Fibroblast of lung (primary cell): ENCODE measurements at regions not wholly inside any gene's neighbourhood (a gene's known extent, or its start where the extent isn't known, plus 50 kb on each side); places are given as distances from the start of the nearest gene placed in this dataset.

ENCODE experiments used
- DNase-seq, 2 donors: peaks; one replicate each; pipeline versions ENCODE4 v3.0.0 to v3.0.0-alpha.2; 2010; ENCODE audit warnings: low read depth in 2 of 2
- H2AFZ ChIP-seq: 2 replicates; pipeline ENCODE4 v1.5.1; 2012; ENCODE audit warnings: low read length, control low read depth, inconsistent platforms
- H3K27ac ChIP-seq: 2 replicates; pipeline ENCODE4 v1.5.1; 2011; ENCODE audit warnings: low read length, control low read depth; ENCODE audit not compliant: insufficient read depth
- H3K27me3 ChIP-seq: 2 replicates; pipeline ENCODE4 v1.5.1; 2011; ENCODE audit warnings: mild to moderate bottlenecking, low read length; ENCODE audit not compliant: control insufficient read depth, insufficient read depth
- H3K36me3 ChIP-seq: 2 replicates; pipeline ENCODE4 v1.5.1; 2011; ENCODE audit warnings: low read length; ENCODE audit not compliant: control insufficient read depth, insufficient read depth
- H3K4me1 ChIP-seq: 2 replicates; pipeline ENCODE4 v1.5.1; 2011; ENCODE audit warnings: low read length; ENCODE audit not compliant: control insufficient read depth, insufficient read depth; ENCODE audit errors: extremely low read depth
- H3K4me2 ChIP-seq: 2 replicates; pipeline ENCODE4 v1.5.1; 2011; ENCODE audit warnings: low read length, control low read depth; ENCODE audit not compliant: insufficient read depth; ENCODE audit errors: extremely low read depth
- H3K4me3 ChIP-seq, 4 experiments: fragments of 200-600 bp in 1 of 4; sonication (generic) in 1 of 4; replicated peaks in 1 of 4; 2 replicates each; pipeline ENCODE4 v1.5.1; 2011 to 2016; ENCODE audit warnings: low read length in 4 of 4, low read depth in 3 of 4, mild to moderate bottlenecking in 3 of 4, control low read depth in 2 of 4, inconsistent platforms in 1 of 4, mixed read lengths in 1 of 4; ENCODE audit not compliant: insufficient read depth in 1 of 4; ENCODE audit errors: control extremely low read depth in 1 of 4
- H3K79me2 ChIP-seq: 2 replicates; pipeline ENCODE4 v1.5.1; 2012; ENCODE audit warnings: mild to moderate bottlenecking, low read length, inconsistent platforms; ENCODE audit not compliant: control insufficient read depth, insufficient read depth
- H3K9ac ChIP-seq: 2 replicates; pipeline ENCODE4 v1.5.1; 2011; ENCODE audit warnings: mild to moderate bottlenecking, low read length, control low read depth; ENCODE audit not compliant: insufficient read depth
- H3K9me3 ChIP-seq: 2 replicates; pipeline ENCODE4 v1.5.1; 2012; ENCODE audit warnings: low read depth, low read length; ENCODE audit not compliant: control insufficient read depth, insufficient read depth
- H4K20me1 ChIP-seq: 2 replicates; pipeline ENCODE4 v1.5.1; 2011; ENCODE audit warnings: low read length; ENCODE audit not compliant: control insufficient read depth, insufficient read depth; ENCODE audit errors: extremely low read depth
- EZH2 ChIP-seq: IDR thresholded peaks from 2 replicates; pipeline ENCODE4 v1.5.1; 2012; ENCODE audit warnings: low read length, control low read depth, mild to moderate bottlenecking; ENCODE audit errors: missing control alignments
- TF ChIP-seq, protein P1 (sequence below), 2 donors: IDR thresholded peaks in 1 of 2; conservative IDR thresholded peaks in 1 of 2; 1 replicate in 1 of 2; 2 replicates in 1 of 2; pipeline ENCODE4 v1.5.1; 2011 to 2012; ENCODE audit warnings: low read length in 2 of 2, control low read depth in 1 of 2, inconsistent platforms in 1 of 2, low read depth in 1 of 2, mild to moderate bottlenecking in 1 of 2

GRCh38 chr21:16794950-16795349, 717.9 kb upstream of the CXADR start:
- TF ChIP-seq, protein P1, sequence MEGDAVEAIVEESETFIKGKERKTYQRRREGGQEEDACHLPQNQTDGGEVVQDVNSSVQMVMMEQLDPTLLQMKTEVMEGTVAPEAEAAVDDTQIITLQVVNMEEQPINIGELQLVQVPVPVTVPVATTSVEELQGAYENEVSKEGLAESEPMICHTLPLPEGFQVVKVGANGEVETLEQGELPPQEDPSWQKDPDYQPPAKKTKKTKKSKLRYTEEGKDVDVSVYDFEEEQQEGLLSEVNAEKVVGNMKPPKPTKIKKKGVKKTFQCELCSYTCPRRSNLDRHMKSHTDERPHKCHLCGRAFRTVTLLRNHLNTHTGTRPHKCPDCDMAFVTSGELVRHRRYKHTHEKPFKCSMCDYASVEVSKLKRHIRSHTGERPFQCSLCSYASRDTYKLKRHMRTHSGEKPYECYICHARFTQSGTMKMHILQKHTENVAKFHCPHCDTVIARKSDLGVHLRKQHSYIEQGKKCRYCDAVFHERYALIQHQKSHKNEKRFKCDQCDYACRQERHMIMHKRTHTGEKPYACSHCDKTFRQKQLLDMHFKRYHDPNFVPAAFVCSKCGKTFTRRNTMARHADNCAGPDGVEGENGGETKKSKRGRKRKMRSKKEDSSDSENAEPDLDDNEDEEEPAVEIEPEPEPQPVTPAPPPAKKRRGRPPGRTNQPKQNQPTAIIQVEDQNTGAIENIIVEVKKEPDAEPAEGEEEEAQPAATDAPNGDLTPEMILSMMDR (conservative IDR thresholded peaks at IDR 0.05 in 1 of 2, IDR thresholded peaks at IDR 0.05 in 1 of 2; ENCODE audit: low read depth in 1 of 2, low read length in 2 of 2), result no peak
- TF ChIP-seq EZH2, result no peak
- H3K9me3 ChIP-seq, result no peaks in the 10 kb centered on the region
- H3K4me3 ChIP-seq, result no peak overlapping the region
- peak; percentile 86 to 97 for DNase-seq
- H3K27me3 ChIP-seq, result no peaks in the 10 kb centered on the region
- H2AFZ ChIP-seq, result no peak overlapping the region
- H4K20me1 ChIP-seq, result no peaks in the 10 kb centered on the region
- H3K79me2 ChIP-seq, result no peaks in the 10 kb centered on the region
- no peaks in the 10 kb centered on the region for H3K4me1 ChIP-seq
- no peak overlapping the region for H3K9ac ChIP-seq
- no peaks in the 10 kb centered on the region for H3K36me3 ChIP-seq
- no peak overlapping the region for H3K27ac ChIP-seq
- H3K4me2 ChIP-seq, result no peak overlapping the region

DNA sequence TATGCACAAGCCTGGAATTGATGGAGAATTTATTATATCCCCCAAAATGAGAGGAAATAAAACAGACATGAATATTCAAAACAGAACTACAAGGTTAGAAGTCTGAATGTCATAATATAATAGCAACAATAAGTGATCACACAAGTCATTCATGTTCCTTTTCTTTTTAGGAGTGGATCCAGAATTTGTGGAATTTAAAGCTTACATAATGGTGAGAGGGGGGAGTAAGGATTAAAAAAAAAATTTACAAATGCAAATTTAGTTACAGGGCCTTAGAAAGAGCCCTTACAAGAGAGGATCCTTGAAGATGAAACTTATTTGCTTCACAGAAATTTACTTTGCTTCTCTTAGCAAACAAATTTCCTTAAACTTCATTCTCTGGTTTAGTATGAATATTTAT, 716.1 kb upstream of the CXADR start:
- H3K79me2 ChIP-seq, result no peaks in the 10 kb centered on the region
- no peak overlapping the region for H3K4me3 ChIP-seq
- no peak overlapping the region for H3K9ac ChIP-seq
- DNase-seq, result no peak
- H3K36me3 ChIP-seq, result no peaks in the 10 kb centered on the region
- H3K9me3 ChIP-seq, result no peaks in the 10 kb centered on the region
- no peaks in the 10 kb centered on the region for H4K20me1 ChIP-seq
- no peak overlapping the region for H3K4me2 ChIP-seq
- no peak overlapping the region for H3K27ac ChIP-seq
- H3K27me3 ChIP-seq, result no peaks in the 10 kb centered on the region
- no peak overlapping the region for H2AFZ ChIP-seq
- no peaks in the 10 kb centered on the region for H3K4me1 ChIP-seq
- TF ChIP-seq EZH2, result no peak
- TF ChIP-seq, protein P1 (conservative IDR thresholded peaks at IDR 0.05 in 1 of 2, IDR thresholded peaks at IDR 0.05 in 1 of 2; ENCODE audit: low read depth in 1 of 2, low read length in 2 of 2), result no peak

GRCh38 chr21:16797540-16797939, 715.3 kb upstream of the CXADR start:
- Histone ChIP-seq H3K36me3 (no peaks in the 10 kb centered on the region), H3K4me3 (no peak overlapping the region), H3K79me2 (no peaks in the 10 kb centered on the region), H3K4me2 (no peak overlapping the region), H3K4me1 (no peaks in the 10 kb centered on the region), H2AFZ (no peak overlapping the region), H3K9ac (no peak overlapping the region), H4K20me1 (no peaks in the 10 kb centered on the region), H3K27ac (no peak overlapping the region), H3K9me3 (no peaks in the 10 kb centered on the region), H3K27me3 (no peaks in the 10 kb centered on the region)
- no peak for DNase-seq
- TF ChIP-seq, protein P1 (conservative IDR thresholded peaks at IDR 0.05 in 1 of 2, IDR thresholded peaks at IDR 0.05 in 1 of 2; ENCODE audit: low read depth in 1 of 2, low read length in 2 of 2), result no peak
- TF ChIP-seq EZH2, result no peak
